ENCODE measurements at regions not wholly inside any gene's neighbourhood (a gene's known extent, or its start where the extent isn't known, plus 50 kb on each side); places are given as distances from the start of the nearest gene placed in this dataset.

DNA sequence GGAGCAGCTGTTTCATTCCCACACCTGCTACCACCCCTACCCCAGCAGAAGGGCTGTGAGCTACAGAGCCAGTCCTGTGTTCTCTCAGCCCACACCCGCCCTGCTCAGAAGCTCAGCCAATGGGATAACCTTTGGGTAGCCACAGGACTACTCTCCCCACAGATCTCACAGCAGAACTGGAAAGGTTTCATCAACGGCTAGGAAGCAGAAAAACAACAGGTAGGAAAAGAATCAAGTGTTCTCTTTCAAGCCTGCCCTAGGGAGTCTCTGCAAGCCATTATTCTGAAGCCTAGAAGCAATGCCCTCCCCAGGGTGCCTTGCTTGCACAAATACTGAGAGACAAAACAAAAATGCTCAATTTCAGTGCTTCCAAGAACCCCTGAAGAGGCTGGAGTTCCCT lies 77.2 kb downstream of the TMPRSS5 start:
- H3K4me3 Mint-ChIP-seq, result no peak overlapping the region
- Histone ChIP-seq H2AFZ (replicated peaks) (no peak overlapping the region), H3K36me3 (no peaks in the 10 kb centered on the region), H3K9me3 (ENCODE audit: low read depth) (no peaks in the 10 kb centered on the region), H3K27me3 (peaks cover 49% of the 10 kb centered on the region), H3K27ac (no peak overlapping the region), H3K9ac (no peak overlapping the region), H4K20me1 (ENCODE audit: low read depth) (no peaks in the 10 kb centered on the region), H3K4me2 (peak overlapping the region; percentile 69), H3K4me1 (peaks cover 17% of the 10 kb centered on the region), H3K4me3 (no peak overlapping the region), H3F3A (ENCODE audit: low read depth) (peaks cover 28% of the 10 kb centered on the region), H3K79me2 (ENCODE audit: low read depth) (no peaks in the 10 kb centered on the region)
- H3K4me1 Mint-ChIP-seq, result peaks cover 10% of the 10 kb centered on the region
- no peaks in the 10 kb centered on the region for H3K36me3 Mint-ChIP-seq
- TF ChIP-seq, protein P1, sequence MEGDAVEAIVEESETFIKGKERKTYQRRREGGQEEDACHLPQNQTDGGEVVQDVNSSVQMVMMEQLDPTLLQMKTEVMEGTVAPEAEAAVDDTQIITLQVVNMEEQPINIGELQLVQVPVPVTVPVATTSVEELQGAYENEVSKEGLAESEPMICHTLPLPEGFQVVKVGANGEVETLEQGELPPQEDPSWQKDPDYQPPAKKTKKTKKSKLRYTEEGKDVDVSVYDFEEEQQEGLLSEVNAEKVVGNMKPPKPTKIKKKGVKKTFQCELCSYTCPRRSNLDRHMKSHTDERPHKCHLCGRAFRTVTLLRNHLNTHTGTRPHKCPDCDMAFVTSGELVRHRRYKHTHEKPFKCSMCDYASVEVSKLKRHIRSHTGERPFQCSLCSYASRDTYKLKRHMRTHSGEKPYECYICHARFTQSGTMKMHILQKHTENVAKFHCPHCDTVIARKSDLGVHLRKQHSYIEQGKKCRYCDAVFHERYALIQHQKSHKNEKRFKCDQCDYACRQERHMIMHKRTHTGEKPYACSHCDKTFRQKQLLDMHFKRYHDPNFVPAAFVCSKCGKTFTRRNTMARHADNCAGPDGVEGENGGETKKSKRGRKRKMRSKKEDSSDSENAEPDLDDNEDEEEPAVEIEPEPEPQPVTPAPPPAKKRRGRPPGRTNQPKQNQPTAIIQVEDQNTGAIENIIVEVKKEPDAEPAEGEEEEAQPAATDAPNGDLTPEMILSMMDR (IDR thresholded peaks at IDR 0.05), result no peak
- TF ChIP-seq EZH2phosphoT487 (IDR thresholded peaks at IDR 0.05), result peak; percentile 84
- peaks cover 2% of the 10 kb centered on the region for H3K27me3 Mint-ChIP-seq (ENCODE audit: insufficient read depth, low read depth)
- H3K27ac Mint-ChIP-seq, result no peak overlapping the region
- DNase-seq (ENCODE audit: low spot score), result peak; percentile 76
- H3K9me3 Mint-ChIP-seq, result no peaks in the 10 kb centered on the region

DNA sequence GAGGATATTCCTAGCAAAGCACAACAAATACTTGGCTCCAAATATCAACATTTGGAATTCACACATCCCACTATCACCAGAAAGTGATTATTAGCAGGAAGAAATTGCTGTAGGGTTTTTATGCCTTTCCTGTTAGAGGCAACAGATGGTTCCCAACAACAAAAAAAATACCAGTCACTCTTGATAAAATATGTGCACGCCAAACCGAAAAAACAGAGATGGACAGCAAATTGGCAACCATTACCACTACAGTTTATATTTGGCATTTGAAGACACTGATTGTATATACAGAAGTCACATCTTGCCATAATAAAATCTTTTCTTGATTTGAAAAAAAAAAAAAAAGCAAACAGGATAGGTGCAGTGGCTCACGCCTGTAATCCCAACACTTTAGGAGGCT lies 78.2 kb downstream of the TMPRSS5 start:
- H3K36me3 Mint-ChIP-seq, result no peaks in the 10 kb centered on the region
- no peaks in the 10 kb centered on the region for H3K9me3 Mint-ChIP-seq
- Histone ChIP-seq H3F3A (ENCODE audit: low read depth) (peaks cover 28% of the 10 kb centered on the region), H3K27ac (no peak overlapping the region), H3K36me3 (no peaks in the 10 kb centered on the region), H3K27me3 (peaks cover 49% of the 10 kb centered on the region), H3K4me2 (no peak overlapping the region), H4K20me1 (ENCODE audit: low read depth) (no peaks in the 10 kb centered on the region), H3K4me3 (no peak overlapping the region), H3K9me3 (ENCODE audit: low read depth) (no peaks in the 10 kb centered on the region), H3K9ac (no peak overlapping the region), H3K4me1 (peaks cover 17% of the 10 kb centered on the region), H3K79me2 (ENCODE audit: low read depth) (no peaks in the 10 kb centered on the region), H2AFZ (replicated peaks) (no peak overlapping the region)
- H3K4me1 Mint-ChIP-seq, result peaks cover 10% of the 10 kb centered on the region
- H3K27me3 Mint-ChIP-seq (ENCODE audit: insufficient read depth, low read depth), result peaks cover 2% of the 10 kb centered on the region
- H3K27ac Mint-ChIP-seq, result no peak overlapping the region
- TF ChIP-seq, protein P1 (IDR thresholded peaks at IDR 0.05), result no peak
- TF ChIP-seq EZH2phosphoT487 (IDR thresholded peaks at IDR 0.05), result no peak
- no peak for TF ChIP-seq EZH2 (IDR thresholded peaks at IDR 0.05)
- DNase-seq (ENCODE audit: low spot score), result no peak
- H3K4me3 Mint-ChIP-seq, result no peak overlapping the region

DNA sequence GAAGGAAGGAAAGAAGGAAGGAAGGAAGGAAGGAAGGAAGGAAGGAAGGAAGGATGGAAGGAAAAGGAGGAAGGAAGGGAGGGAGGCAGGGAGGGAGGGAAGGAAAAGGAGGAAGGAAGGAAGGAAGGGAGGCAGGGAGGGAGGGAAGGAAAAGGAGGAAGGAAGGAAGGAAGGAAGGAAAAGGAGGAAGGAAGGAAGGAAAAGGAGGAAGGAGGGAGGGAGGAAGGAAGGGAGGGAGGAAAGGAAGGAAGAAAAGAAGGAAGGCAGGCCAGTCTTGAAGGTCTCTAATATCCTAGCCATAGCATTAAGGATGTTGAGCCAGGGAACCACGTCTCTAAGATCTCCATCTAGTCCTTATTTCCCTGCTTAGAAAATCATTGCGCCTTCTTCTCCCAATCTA lies 78.8 kb downstream of the TMPRSS5 start:
- Mint-ChIP-seq H3K4me3 (no peak overlapping the region), H3K36me3 (no peaks in the 10 kb centered on the region)
- H3K36me3 ChIP-seq, result no peaks in the 10 kb centered on the region

More for the DNA sequence above, 78.8 kb downstream of the TMPRSS5 start:
- DNase-seq (ENCODE audit: low spot score), result no peak
- H3K27me3 Mint-ChIP-seq (ENCODE audit: insufficient read depth, low read depth), result peaks cover 2% of the 10 kb centered on the region
- Histone ChIP-seq H3K4me1 (peaks cover 17% of the 10 kb centered on the region), H3K4me3 (no peak overlapping the region), H3K27me3 (peaks cover 48% of the 10 kb centered on the region), H2AFZ (replicated peaks) (no peak overlapping the region), H3F3A (ENCODE audit: low read depth) (peaks cover 28% of the 10 kb centered on the region), H3K27ac (no peak overlapping the region), H3K79me2 (ENCODE audit: low read depth) (no peaks in the 10 kb centered on the region), H4K20me1 (ENCODE audit: low read depth) (no peaks in the 10 kb centered on the region), H3K4me2 (no peak overlapping the region), H3K9me3 (ENCODE audit: low read depth) (no peaks in the 10 kb centered on the region), H3K9ac (no peak overlapping the region)
- no peaks in the 10 kb centered on the region for H3K9me3 Mint-ChIP-seq
- no peak overlapping the region for H3K27ac Mint-ChIP-seq
- TF ChIP-seq EZH2phosphoT487 (IDR thresholded peaks at IDR 0.05) (no peak), EZH2 (IDR thresholded peaks at IDR 0.05) (no peak)
- TF ChIP-seq, protein P1 (IDR thresholded peaks at IDR 0.05), result no peak
- peaks cover 12% of the 10 kb centered on the region for H3K4me1 Mint-ChIP-seq

Data from neural progenitor cell (in vitro differentiated cells).